ENCODE measurements at regions not wholly inside any gene's neighbourhood (a gene's known extent, or its start where the extent isn't known, plus 50 kb on each side); places are given as distances from the start of the nearest gene placed in this dataset.

- Histone ChIP-seq H3K36me3 (no peaks in the 10 kb centered on the region), H3K4me1 (peaks cover 0 to 42% (median 0%) of the 10 kb centered on the region in 3 donors), H3K27me3 (no peaks in the 10 kb centered on the region), H3K4me3 (no peak overlapping the region), H3K9me3 (no peaks in the 10 kb centered on the region), H3K27ac (peak overlapping the region in 2 of 4 donors; percentile 13 to 66)
- TF ChIP-seq POLR2AphosphoS5 (IDR thresholded peaks at IDR 0.05) (peak; percentile 33), EP300 (IDR thresholded peaks at IDR 0.05) (no peak), CTCF (IDR thresholded peaks at IDR 0.05) (no peak), POLR2A (IDR thresholded peaks at IDR 0.05) (no peak)
- no peak for ATAC-seq
- WGBS, 2 donors (ENCODE audit: low coverage in 1 of 2) = 56 to 69% methylated on average over 3 to 4 of the region's 10 CpGs
Measured at GRCh38 chr2:41927581-41928264, 120.1 kb upstream of the PKDCC start.

GRCh38 chr2:41928526-41928925 is 119.3 kb upstream of the PKDCC start:
- WGBS, 2 donors (ENCODE audit: low coverage in 1 of 2) = 33 to 50% methylated on average over 1 to 6 of the region's 6 CpGs
- Histone ChIP-seq H3K4me1 (peaks cover 0 to 50% (median 6%) of the 10 kb centered on the region in 3 donors), H3K4me3 (no peak overlapping the region), H3K36me3 (no peaks in the 10 kb centered on the region), H3K9me3 (no peaks in the 10 kb centered on the region), H3K27ac (no peak overlapping the region), H3K27me3 (no peaks in the 10 kb centered on the region)
- no peak for TF ChIP-seq POLR2AphosphoS5 (IDR thresholded peaks at IDR 0.05)
- ATAC-seq = no peak

GRCh38 chr2:41930807-41931566 is 116.8 kb upstream of the PKDCC start:
- H3K27ac ChIP-seq = no peak overlapping the region
- H3K4me1 ChIP-seq = peaks cover 0 to 61% (median 9%) of the 10 kb centered on the region in 3 donors
- 74 to 80% methylated on average over 8 to 12 of the region's 16 CpGs for WGBS, 2 donors (ENCODE audit: low coverage in 1 of 2)
- H3K36me3 ChIP-seq = no peaks in the 10 kb centered on the region
- TF ChIP-seq EP300 (IDR thresholded peaks at IDR 0.05) (no peak), POLR2A (IDR thresholded peaks at IDR 0.05) (no peak), POLR2AphosphoS5 (IDR thresholded peaks at IDR 0.05) (peak; percentile 17), CTCF (IDR thresholded peaks at IDR 0.05) (no peak)
- no peak for ATAC-seq
- no peaks in the 10 kb centered on the region for H3K27me3 ChIP-seq
- no peak overlapping the region for H3K4me3 ChIP-seq
- no peaks in the 10 kb centered on the region for H3K9me3 ChIP-seq

GRCh38 chr2:41932241-41933045 is 115.4 kb upstream of the PKDCC start:
- WGBS, 2 donors (ENCODE audit: low coverage in 1 of 2) = 30 to 39% methylated on average over 8 to 9 of the region's 17 CpGs
- Histone ChIP-seq H3K36me3 (no peaks in the 10 kb centered on the region), H3K27ac (peak overlapping the region in 3 of 4 donors; percentile 51 to 62 (median 62)), H3K4me1 (peaks cover 0 to 48% (median 9%) of the 10 kb centered on the region in 3 donors), H3K27me3 (no peaks in the 10 kb centered on the region), H3K9me3 (no peaks in the 10 kb centered on the region), H3K4me3 (peak overlapping the region in 1 of 2 donors; percentile 13)
- ATAC-seq = peak; percentile 67
- TF ChIP-seq POLR2AphosphoS5 (IDR thresholded peaks at IDR 0.05) = peak; percentile 74
- TF ChIP-seq EP300 (IDR thresholded peaks at IDR 0.05) = no peak

GRCh38 chr2:41933046-41933420 is 114.8 kb upstream of the PKDCC start:
- TF ChIP-seq EP300 (IDR thresholded peaks at IDR 0.05) (no peak), CTCF (IDR thresholded peaks at IDR 0.05) (no peak), POLR2A (IDR thresholded peaks at IDR 0.05) (no peak), POLR2AphosphoS5 (IDR thresholded peaks at IDR 0.05) (no peak)
- H3K36me3 ChIP-seq = no peaks in the 10 kb centered on the region
- H3K4me3 ChIP-seq = no peak overlapping the region
- H3K9me3 ChIP-seq = no peaks in the 10 kb centered on the region
- H3K27me3 ChIP-seq = no peaks in the 10 kb centered on the region
- H3K27ac ChIP-seq = peak overlapping the region in 3 of 4 donors; percentile 37 to 62 (median 51)
- peaks cover 0 to 48% (median 9%) of the 10 kb centered on the region in 3 donors for H3K4me1 ChIP-seq
- WGBS, 2 donors (ENCODE audit: low coverage in 1 of 2) = 100% methylated on average over 1 of the region's 3 CpGs; no CpG with 5 or more reads in 1 of the 2 donors
- no peak for ATAC-seq
